Neural progenitor cell (in vitro differentiated cells): ENCODE measurements at regions not wholly inside any gene's neighbourhood (a gene's known extent, or its start where the extent isn't known, plus 50 kb on each side); places are given as distances from the start of the nearest gene placed in this dataset.

Experiments used
- CTCF ChIP-seq: fragments of 200-600 bp; sonication (generic); IDR thresholded peaks from 2 replicates; pipeline ENCODE4 v1.5.1; 2017; ENCODE audit warnings: antibody characterized with exemption, mild to moderate bottlenecking
- EZH2 ChIP-seq: fragments of 200-600 bp; sonication (generic); IDR thresholded peaks from 2 replicates; pipeline ENCODE4 v1.6.1; 2017; ENCODE audit warnings: antibody characterized with exemption, mild to moderate bottlenecking, moderate library complexity
- EZH2phosphoT487 ChIP-seq: fragments of 200-600 bp; sonication (generic); IDR thresholded peaks from 2 replicates; pipeline ENCODE4 v1.6.1; 2017; ENCODE audit warnings: antibody characterized with exemption

- TF ChIP-seq CTCF = no peak
- no peak for TF ChIP-seq EZH2
- TF ChIP-seq EZH2phosphoT487 = no peak
Observed at GRCh38 chr1:81052162-81052561, 748.6 kb upstream of the ADGRL2 start.
